DMS114 treated with DMSO at 0.1 percent for 48 hours (cell line): ENCODE measurements at regions not wholly inside any gene's neighbourhood (a gene's known extent, or its start where the extent isn't known, plus 50 kb on each side); places are given as distances from the start of the nearest gene placed in this dataset.
"Not testable (repeated sequence)": the region's sequence is repeated elsewhere in the genome, so short reads cannot be mapped to it uniquely, and the experiment has no call there.

ENCODE experiments used
- DNase-seq: peaks from one replicate; lab custom pipeline; 2025; ENCODE audit not compliant: unreplicated experiment; lab: John Stamatoyannopoulos, UW

DNA sequence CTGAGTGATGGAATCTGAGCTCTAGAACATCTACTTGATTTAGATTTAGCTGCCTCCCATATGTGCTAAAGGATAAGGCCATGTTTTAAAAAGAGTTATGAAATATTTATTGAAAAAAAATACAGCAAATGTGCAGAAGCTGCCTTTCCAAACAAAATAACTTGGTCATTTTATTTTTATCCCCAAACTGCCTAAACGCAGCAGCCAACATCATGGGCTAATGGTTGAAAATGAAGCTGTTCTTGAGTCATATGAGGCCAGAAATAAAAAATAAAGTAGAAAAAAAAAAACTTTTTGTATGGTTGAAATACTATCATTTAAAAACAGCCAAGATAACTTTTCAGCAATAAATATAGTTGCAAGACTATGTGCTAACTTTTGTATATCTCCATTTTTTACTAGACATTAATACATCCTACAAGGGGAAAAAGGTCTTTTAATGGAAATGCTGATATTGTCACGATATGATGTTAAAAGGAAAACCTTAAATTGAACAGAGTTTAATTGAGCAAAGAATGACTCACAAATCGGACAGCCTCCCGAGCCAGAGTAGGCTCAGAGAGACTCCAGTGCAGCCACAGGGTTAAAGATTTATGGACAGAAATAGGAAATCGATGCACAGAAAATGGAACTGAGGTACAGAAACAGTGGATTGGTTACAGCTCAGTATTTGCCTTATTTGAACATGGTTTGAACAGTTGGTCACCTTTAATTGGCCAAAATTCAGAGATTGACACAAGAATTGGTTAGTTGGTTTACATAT is 305.8 kb downstream of the MDFIC start:
- no peak for DNase-seq

- no peak for DNase-seq
Measured at GRCh38 chr7:115226410-115226809, 304.5 kb downstream of the MDFIC start.

GRCh38 chr7:115224922-115225321 is 303.0 kb downstream of the MDFIC start:
- no peak for DNase-seq

GRCh38 chr7:115223959-115224358 is 302.1 kb downstream of the MDFIC start:
- DNase-seq = no peak

- DNase-seq = no peak
Measured at GRCh38 chr7:115221456-115221855, 299.6 kb downstream of the MDFIC start.

DNA sequence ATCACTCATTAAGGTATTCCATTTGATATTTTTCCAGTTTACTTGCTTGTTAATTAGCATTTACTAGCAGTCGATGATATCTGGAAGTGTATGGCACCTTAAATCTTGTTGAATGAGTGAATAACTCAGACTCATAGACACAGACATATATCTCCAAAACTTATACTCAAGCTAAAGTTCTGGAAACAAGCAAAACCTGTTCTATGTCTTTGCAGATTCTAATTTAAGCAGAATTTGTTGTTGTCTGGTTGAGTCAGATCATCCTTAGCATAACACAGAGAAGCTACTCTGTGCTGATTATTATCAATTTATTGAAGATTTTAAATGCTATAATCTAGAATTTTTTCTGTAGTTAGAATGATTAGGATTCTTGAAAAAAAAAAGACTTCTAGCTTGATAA is 296.2 kb downstream of the MDFIC start:
- no peak for DNase-seq

DNA sequence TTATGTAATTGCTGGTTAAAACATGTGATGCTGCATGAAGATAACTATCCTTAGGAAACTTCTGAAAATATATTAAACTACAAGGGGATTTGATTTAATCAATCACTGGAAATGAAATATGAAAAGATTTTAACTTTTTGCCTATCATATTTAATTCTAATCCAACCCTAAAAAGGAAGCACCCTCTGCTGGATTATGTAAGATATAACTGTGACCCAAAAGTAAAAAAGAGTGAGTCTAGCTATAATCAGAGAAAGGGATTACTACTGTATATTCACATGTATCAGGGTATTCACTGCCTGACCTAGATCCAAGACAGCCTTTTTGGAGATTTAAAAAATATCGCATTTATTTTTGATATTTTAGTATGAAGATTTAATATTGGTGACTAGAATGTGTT is 295.5 kb downstream of the MDFIC start:
- DNase-seq = no peak

GRCh38 chr7:115216652-115217051 is 294.8 kb downstream of the MDFIC start:
- DNase-seq = no peak

- DNase-seq = no peak
Measured at GRCh38 chr7:115211171-115211570, 289.3 kb downstream of the MDFIC start.

- no peak for DNase-seq
Measured at GRCh38 chr7:115210552-115210951, 288.7 kb downstream of the MDFIC start.

GRCh38 chr7:115208710-115209560 is 287.0 kb downstream of the MDFIC start:
- DNase-seq = no peak

DNA sequence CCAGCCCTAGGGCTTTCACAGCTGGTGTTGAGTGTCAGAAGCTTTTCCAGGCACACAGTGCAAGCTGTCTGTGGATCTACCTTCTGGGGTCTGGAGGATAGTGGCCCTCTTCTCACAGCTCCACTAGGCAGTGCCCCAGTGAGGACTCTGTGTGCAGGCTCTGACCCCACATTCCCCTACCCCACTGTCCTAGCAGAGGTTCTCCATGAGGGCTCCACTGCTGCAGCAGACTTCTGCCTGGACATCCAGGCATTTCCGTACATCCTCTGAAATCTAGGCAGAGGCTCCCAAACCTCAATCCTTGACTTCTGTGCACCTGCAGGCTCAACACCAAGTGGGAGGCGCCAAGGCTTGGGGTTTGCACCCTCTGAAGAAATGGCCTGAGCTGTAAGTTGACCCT is 284.5 kb downstream of the MDFIC start:
- DNase-seq = not testable (repeated sequence)

DNA sequence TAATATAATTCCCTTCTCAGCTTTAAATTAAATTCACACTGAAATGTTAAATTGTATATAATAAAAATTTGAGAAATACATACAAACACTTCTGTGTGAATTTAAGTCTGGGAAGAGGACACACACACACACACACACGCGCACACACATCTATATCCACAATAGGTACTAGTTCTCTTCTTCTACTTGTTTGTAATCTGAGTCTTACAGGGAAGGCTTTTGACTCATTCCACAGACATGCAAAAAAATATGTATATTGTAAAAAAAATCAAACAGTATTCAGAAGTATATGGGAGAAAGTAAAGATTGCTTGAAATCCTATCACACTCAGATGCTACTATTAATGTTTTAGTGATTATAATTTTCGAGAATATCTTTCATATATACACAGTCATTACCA is 276.2 kb downstream of the MDFIC start:
- no peak for DNase-seq

DNA sequence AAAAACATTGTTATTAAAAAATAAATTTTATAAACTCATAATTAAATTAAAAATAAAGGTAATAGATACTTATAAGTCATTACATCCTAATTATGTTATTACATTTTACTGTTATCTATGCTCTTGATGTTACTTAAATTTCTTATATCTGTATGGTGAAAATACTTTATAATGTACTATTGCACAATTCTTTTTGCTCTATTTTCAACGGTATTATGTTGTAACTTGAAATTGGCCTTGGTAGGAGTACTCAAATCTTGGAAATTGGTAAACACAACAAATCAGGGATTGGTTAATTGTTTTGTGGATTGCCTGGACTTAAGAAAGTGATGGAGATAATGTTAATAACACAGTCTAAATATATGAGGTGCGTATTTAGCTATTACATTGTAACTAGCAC is 273.3 kb downstream of the MDFIC start:
- DNase-seq = no peak

GRCh38 chr7:115191526-115191925 is 269.6 kb downstream of the MDFIC start:
- no peak for DNase-seq

DNA sequence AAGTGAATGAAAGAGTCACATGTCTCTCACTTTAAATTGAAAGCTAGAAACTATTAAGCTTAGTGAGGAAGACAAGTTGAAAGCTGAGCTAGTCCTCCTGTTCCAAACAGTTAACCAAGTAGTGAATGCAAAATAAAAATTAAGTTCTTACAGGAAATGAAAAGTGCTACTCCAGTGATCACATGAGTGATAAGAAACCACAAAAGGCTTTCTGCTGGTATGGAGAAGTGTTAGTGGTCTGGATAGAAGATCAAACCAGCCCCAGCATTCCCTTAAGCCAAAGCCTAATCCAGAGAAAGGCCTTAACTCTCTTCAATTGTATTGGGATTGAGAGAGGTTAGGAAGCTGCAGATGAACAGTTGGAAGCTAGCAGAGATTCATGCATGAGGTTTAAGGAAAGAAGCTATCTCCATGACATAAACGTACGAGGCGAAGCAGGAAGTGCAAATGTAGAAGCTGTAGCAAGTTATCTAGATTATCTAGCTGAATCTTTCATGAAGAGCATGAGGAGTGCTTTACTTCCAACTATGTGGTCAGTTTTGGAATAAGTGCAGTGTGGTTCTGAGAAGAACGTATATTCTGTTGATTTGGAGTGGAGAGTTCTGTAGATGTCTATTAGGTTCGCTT is 261.6 kb downstream of the MDFIC start:
- no peak for DNase-seq

DNA sequence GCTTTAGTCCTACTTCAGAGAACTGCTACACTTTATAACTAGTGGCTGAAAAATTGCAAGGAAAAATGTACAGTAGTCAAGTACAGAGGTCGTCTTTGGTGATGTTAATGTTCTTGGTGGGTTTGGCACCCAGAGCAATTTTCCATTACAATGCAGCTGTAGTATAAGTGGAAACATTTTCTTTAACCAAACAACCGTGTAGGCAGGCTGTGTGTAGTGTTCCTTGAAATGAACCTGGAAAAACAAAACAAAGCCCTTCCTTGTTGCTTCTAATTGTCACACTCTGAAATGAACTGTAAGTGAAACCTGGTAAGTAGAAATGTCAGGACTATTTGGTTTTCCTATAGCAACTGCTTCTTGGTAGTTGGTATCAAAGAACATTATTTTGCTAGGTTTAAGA is 256.9 kb downstream of the MDFIC start:
- DNase-seq = no peak

GRCh38 chr7:115177823-115178222 is 255.9 kb downstream of the MDFIC start:
- no peak for DNase-seq

DNA sequence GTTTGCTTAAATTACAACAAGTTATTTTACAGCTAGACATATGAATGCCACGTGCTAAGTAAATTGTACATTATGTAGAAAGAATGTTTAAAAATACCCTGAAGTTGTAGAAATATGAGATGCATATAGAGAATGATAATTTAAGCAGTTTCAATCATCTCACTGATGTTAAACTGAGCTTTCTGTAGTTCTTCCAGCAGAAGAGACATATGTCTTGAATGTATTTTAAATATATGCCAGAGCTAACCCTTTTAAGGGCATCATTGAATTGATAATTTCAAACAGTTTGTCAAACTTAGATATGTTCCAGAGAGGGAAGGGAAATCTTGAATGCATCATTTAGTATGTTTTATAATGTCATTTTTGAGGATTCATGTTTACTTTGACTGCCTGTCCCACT is 255.2 kb downstream of the MDFIC start:
- no peak for DNase-seq

DNA sequence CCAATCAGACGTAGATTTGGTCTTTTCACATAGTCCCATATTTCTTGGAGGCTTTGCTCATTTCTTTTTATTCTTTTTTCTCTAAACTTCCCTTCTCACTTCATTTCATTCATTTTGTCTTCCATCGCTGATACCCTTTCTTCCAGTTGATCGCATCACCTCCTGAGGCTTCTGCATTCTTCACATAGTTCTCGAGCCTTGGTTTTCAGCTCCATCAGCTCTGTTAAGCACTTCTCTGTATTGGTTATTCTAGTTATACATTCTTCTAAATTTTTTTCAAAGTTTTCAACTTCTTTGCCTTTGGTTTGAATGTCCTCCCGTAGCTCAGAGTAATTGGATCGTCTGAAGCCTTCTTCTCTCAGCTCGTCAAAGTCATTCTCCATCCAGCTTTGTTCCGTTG is 250.5 kb downstream of the MDFIC start:
- DNase-seq = not testable (repeated sequence)

GRCh38 chr7:115153769-115154477 is 232.0 kb downstream of the MDFIC start:
- no peak for DNase-seq
